ENCODE measurements at regions not wholly inside any gene's neighbourhood (a gene's known extent, or its start where the extent isn't known, plus 50 kb on each side); places are given as distances from the start of the nearest gene placed in this dataset.
"Not testable (repeated sequence)": the region's sequence is repeated elsewhere in the genome, so short reads cannot be mapped to it uniquely, and the experiment has no call there.

DNA sequence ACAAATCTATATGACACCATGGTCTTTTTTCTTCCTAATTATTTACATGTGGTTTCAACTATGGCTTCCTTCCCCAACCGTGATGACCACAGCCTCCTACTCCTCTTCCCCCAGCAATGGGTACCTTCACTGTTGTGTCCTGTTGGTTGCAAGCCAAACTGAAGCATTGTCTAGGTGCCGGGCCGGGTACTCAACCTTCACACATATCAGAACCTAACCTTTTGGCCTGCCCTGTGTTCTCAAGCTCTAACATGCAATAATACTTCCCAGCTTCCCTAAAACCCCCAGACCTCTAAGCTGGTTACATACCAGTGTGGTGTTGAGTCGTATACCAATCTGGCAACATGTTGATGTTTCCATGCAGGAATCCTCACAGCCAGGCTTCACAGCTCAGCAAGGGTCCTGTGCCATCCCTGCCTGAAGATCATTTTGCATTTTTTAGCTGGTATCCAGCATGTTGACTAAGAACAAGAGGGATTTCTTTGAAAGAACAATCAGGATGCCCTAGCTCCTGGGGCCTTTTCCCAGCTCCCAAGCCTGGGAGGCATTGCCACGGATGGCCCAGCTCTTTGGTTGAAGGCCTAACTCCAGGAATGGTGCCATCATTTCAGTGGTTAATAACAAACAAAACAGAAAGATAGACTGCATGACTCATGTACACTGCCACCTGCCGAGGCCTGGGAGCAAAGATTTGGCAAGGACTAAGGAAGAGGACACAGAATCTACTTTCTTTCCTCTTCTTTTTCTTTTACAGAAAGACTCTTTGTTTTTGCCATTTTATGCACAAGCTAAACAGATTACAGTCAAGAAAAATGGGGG, 373.7 kb upstream of the SALL1 start:
- peak; percentile 4 for DNase-seq

DNA sequence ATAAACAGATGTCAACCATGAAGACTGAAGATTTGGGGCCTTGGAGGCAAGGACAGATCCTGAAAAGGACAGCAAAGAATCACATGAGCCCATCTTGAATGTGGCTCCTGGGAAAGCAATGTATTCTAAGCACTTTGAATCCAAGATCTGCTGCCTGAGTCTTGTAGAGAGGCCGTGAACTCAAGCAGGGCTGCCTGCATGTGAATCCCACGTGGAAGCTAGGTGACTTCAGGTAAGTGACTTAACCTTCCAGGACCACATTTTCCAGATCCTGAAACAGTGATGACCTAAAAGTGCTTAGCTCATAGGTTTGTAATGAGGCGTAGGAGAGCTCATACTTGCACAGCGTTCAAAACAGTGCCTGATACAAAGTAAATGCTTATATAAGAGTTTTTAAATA, 373.0 kb upstream of the SALL1 start:
- no peak for DNase-seq

- DNase-seq: peak; percentile 6
Observed at GRCh38 chr16:51523400-51523799, 372.3 kb upstream of the SALL1 start.

- DNase-seq: no peak
Observed at GRCh38 chr16:51522902-51523301, 371.8 kb upstream of the SALL1 start.

- not testable (repeated sequence) for DNase-seq
Observed at GRCh38 chr16:51516960-51517359, 365.9 kb upstream of the SALL1 start.

GRCh38 chr16:51510416-51510815, 359.3 kb upstream of the SALL1 start:
- no peak for DNase-seq

DNA sequence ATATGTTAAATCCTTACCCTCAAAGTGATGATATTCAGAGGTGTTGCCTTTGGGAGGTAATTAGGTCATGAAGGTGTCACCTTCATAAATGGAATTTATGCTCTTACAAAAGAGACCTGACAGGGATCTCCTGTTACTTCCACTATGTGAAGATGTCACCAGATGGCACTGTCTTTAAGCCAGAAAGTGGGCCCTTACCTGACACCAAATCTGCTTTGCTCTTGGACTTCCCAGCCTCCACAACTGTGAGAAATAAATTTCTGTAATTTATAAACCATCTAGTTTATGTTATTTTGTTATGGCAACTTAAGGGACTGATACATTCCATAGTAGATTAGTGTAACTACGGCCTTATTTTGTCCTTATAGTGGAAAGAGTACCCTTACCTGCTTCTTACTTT, 358.3 kb upstream of the SALL1 start:
- no peak for DNase-seq

DNA sequence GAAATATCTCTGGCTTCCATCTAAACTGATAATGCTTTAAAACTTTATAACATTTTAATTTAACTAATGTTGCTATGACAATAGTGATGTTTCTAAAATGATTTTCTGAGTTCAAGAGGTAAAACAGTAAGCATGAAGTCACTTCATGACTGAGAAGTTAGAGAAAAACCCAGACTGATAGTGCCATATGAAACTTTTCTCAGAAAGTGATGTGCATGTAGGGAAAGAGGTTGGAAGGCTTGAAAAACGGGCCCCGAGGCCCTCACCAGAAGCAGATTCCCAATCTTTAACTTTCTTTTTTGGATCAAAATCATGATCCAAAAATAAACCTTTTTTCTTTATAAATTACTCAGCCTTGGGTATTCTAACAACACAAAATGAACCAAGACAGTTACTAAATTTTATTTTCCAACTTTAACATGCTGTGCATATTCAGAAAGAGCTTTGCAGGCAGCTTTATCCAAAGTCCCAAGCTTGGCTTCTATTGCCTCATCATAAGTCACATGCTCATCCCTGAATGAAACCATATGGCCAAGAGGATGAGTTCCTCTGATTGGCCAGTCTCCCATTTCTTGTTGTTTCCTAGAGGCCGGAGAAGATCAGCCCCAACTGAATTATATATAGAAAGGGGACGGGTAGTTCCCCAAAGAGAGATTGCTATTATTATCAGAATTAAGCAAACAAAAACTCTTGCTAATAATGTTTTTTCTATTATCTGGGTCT, 357.6 kb upstream of the SALL1 start:
- no peak for DNase-seq

DNA sequence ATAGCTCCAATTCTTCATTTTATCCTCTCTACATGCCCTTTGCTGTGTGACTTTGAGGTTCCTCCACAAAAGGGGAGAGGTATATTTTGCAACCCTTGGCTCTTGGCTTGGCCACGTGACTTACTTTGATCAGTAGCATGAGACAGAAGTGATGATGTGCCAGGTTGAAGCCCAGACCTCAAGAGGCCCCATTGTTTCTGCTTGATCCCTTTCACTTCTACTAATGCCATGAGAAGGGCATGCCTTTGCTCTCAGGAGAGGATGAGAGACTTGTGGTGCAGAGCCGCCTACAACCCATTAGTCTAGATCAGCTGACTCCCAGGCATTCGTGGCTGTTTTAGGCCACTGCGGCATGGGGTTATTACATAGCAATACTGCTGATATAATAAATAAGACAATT, 356.2 kb upstream of the SALL1 start:
- DNase-seq: no peak

DNA sequence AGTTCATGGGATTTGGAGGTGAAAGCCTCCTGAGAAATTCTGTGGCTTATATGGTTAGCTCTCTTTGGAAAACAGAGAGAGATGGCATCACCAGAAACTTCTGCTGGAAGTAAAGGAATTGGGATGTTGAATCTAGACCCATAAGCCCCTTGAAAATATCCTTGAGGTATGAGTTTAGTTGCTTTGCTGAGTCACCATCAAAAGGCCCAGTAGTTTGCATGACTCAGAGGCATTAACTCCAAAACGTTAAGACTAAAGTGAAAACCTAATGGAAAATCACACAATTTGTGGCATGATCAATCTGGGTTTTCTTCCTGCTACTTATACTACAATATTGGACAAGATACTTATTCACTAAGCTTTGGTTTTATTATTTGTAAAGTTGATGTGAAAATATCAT, 349.2 kb upstream of the SALL1 start:
- no peak for DNase-seq

DNA sequence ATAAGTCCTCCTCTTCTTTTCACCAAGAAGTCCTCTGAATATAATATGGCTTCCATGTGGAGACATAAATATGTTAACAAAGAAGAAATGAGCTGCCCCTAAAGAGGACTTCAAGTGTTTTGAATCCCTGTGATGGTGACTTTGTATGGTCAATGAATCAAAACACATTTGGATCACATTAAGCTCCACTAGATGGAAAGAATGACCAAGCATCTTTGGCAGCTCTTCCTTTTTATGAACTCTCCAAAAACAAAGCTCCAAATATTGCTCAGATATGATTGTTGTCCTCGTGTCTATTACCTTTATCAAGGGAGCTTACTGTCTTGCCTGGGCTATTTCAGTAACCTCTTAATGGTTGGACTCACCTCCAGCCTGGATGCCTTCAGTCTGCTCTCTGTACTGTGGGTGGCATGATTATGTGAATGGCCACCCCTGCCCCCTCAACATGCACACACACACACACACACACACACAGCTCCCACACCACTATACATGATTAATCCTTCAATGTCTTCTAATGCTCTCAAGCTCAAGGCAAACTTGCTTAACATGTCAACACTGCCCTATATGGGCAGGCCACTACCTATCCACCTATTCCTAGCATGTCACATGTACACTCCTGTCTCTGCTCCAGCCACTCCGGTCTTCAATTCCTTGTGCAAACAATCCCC, 346.6 kb upstream of the SALL1 start:
- no peak for DNase-seq

GRCh38 chr16:51490866-51491265, 339.8 kb upstream of the SALL1 start:
- no peak for DNase-seq

DNA sequence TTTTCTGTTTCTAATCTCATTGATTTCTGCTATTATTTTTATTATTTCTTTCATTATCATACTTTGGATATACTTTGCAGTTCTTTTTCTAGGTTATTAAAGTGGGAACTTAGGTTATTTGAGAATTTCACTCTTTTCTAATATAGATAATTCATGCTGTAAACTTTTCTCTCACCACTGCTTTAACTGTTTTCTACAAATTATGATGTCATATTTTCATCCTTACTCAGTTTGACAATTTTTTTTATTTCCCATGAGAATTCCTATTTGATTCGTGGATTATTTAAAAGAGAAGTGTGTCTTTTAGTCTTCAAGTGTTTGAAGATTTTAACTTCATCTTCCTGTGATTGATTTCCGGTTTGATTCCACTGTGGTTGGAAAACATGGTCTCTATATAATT, 336.8 kb upstream of the SALL1 start:
- DNase-seq: no peak

DNA sequence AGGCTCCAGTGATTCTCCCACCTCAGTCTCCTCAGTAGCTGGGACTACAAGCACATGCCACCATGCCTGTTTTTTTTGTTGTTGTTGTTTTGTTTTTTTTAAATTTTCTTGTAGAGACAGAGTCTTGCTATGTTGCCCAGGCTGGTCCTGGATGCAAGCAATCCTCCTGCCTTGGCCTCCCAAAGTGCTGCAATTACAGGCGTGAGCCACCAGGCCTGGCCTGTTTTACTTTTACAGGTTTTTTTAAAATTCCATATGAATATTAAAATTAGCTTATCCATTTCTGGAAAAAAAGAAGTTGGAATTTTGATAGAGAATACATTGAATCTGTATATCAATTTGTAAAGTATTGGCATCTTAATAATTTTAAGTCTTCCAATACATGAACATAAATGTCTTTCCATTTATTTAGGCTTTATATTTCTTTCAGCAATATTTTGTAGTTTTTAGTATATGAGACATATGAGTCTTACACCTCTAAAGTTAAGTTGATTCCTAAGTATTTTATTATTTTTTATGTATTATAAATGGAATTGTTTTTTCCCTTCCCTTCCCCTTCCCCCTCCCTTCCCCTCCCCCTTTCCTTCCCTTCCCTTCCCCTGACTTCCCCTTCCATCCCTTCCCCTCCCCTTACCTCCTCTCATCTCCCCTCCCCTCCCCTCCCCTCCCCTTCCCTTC, 323.5 kb upstream of the SALL1 start:
- no peak for DNase-seq

DNA sequence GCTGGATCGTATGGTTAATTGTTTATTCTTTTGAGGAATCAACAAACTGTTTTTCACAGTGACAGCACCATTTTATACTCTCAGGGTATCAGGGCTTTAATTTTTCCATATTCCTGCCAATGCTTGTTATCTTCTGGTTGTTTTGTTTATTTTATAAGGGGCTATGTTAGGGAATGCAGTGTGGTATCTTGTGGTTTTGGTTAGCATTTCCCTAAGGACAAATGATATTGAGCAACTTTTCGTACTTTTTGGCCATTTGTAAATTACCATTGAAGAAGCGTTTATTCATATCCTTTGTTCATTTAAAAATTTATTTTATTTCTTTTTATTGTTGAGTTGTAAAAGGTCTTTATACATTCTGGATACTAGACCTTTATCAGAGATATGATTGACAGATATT, 322.0 kb upstream of the SALL1 start:
- DNase-seq: no peak

GRCh38 chr16:51470492-51470891, 319.4 kb upstream of the SALL1 start:
- DNase-seq: no peak

GRCh38 chr16:51464996-51465395, 313.9 kb upstream of the SALL1 start:
- no peak for DNase-seq

- DNase-seq: no peak
Observed at GRCh38 chr16:51461255-51461654, 310.2 kb upstream of the SALL1 start.

DNA sequence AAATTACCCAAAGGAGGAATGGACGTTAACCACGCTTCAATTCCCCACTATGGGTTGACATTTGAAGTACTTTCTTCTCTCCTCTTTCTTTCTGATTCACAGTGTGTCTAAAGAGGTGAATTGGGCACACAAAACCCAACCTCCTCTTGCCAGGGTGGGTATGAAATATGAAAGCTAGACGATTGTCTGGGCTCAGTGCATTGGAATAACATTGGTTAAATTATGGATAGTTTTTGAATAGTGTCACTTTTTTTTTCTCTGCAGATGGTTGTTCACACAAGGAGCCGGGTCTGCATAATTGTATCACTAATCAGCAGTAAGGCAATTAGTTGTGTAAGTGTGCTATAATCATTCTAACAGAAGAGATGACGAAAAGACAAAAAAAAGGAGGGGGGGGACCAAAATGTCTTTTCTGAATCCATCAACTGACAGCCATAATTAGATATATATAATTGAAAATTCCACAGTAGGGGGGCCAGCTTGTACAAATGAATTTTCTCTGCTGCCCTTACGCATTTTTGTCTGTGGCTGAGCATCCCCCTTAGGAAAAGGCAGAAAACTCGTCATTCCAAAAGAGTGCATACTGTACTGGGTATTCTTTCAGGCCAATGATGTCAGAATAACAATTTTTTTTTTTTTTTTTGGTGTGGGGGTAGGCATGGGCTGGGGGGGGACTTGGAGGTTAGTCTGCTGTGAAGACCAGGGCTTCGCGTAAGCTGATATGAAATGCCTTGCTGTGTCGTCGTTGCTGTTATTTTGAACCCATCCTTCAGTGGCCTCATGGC, 307.5 kb upstream of the SALL1 start:
- DNase-seq: no peak

- no peak for DNase-seq
Observed at GRCh38 chr16:51457775-51458174, 306.7 kb upstream of the SALL1 start.

GRCh38 chr16:51455398-51455797, 304.3 kb upstream of the SALL1 start:
- no peak for DNase-seq

GRCh38 chr16:51453251-51453650, 302.2 kb upstream of the SALL1 start:
- DNase-seq: no peak

DNA sequence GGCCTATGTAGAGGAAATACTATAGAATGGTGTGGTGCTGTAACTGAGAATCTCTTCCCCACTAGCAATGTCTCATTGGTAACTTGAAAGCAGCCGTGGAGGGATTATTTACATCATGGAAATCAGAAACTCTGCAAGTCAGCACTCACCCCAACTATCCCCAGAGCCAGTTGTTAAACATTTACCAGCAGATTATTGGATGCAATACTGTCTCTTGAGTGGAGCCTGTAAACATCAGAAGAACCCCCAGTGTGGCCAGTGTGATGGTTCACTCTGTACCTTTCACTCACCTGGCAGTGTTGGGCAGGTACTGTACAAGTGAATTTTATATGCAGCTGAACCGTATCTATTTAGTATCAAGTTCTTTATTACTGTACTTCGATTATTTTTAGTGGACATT, 299.8 kb upstream of the SALL1 start:
- no peak for DNase-seq

All from NCI-H69 (cell line).